ENCODE measurements at regions not wholly inside any gene's neighbourhood (a gene's known extent, or its start where the extent isn't known, plus 50 kb on each side); places are given as distances from the start of the nearest gene placed in this dataset.

DNA sequence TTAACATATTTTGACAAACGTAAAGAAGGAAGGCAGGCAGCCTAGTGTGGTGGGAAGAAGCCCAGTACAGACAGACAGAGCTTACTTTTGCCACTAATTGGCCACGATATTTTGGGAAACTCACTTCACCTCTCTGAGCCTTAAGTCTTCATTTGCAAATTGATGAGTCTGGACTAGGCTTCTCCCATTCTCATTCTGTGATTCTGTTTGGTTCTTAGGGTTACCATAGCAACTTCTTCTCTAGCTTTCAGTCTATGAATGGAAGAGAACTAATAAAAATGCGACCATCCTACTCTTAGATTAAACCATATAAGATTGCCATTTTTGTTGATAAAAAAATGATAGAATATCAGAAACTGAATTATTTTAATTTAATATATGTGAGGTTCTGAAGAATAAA, 210.5 kb downstream of the SNAPC1 start:
- TF ChIP-seq SUZ12 (IDR thresholded peaks at IDR 0.05) (no peak), TARDBP (IDR thresholded peaks at IDR 0.05) (no peak), FOXA1 (IDR thresholded peaks at IDR 0.05) (no peak), CTBP1 (IDR thresholded peaks at IDR 0.05; ENCODE audit: borderline replicate concordance) (no peak), BHLHE40 (IDR thresholded peaks at IDR 0.05; ENCODE audit: borderline replicate concordance) (no peak), SP1 (IDR thresholded peaks at IDR 0.05) (no peak), FOXM1 (IDR thresholded peaks at IDR 0.05; ENCODE audit: borderline replicate concordance) (no peak), FOXK2 (IDR thresholded peaks at IDR 0.05) (no peak), HDGF (IDR thresholded peaks at IDR 0.05; ENCODE audit: borderline replicate concordance) (no peak), ELF4 (IDR thresholded peaks at IDR 0.05) (no peak), NFRKB (IDR thresholded peaks at IDR 0.05) (no peak)
- TF ChIP-seq, protein P1, sequence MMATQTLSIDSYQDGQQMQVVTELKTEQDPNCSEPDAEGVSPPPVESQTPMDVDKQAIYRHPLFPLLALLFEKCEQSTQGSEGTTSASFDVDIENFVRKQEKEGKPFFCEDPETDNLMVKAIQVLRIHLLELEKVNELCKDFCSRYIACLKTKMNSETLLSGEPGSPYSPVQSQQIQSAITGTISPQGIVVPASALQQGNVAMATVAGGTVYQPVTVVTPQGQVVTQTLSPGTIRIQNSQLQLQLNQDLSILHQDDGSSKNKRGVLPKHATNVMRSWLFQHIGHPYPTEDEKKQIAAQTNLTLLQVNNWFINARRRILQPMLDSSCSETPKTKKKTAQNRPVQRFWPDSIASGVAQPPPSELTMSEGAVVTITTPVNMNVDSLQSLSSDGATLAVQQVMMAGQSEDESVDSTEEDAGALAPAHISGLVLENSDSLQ (IDR thresholded peaks at IDR 0.05) = no peak

All from HEK293T (cell line).